Inferior parietal cortex (tissue), 1 donor: ENCODE measurements at regions not wholly inside any gene's neighbourhood (a gene's known extent, or its start where the extent isn't known, plus 50 kb on each side); places are given as distances from the start of the nearest gene placed in this dataset.
A peak's percentile ranks its signal among the peaks of the same experiment; 100 is the strongest.
"Not testable (repeated sequence)": the region's sequence is repeated elsewhere in the genome, so short reads cannot be mapped to it uniquely, and the experiment has no call there.

ENCODE experiments used
- DNase-seq: peaks from one replicate; pipeline ENCODE4 v3.0.0-alpha.2; 2016; ENCODE audit errors: extremely low spot score

DNA sequence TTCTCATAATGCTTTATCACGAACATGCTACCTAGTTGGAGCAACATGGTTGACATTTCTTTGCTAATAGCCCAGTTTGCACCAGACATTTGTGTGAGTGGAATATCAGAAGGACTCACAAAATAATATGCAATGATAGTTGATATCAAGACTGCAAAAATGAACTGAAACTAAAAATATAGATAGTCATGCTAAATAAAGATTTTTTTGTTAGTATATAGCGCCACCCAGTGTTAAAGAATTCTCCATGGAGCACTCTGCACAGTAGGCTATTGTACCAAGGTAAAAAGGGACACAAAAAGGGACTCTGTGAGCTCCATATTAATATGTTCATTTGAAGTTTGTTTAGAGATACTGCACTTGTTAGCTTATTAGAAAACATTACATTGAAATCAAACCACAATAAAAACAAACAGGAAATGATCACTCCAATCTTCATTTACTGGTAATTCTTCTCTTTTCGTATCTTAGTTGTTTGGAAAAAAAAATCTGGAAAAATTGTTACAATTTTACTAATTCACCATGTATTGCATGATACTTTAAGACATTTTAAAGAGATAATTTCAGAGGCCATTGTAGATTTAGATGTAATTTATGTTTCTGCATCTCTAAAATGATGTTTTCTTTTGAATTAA lies 1509.6 kb downstream of the ADGRL3 start:
- peak; percentile 88 for DNase-seq

DNA sequence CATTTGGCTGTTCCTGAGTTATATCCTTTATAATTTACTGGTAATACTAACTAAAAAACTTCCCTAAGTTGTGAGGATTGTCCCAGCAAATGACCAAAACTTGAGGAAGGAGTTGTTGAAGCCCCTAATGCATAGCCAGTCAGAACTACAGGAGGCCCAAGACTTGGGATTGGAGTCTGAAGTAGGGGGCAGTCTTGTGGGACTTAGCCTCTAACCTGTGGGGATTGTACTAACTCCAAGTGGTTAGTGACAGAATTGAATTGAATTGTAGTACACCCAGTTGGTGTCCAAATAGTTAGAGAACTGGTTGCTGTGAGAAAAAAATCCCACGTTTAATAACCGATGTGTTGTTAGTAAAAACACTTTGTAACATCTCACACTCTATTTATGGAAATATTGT lies 1506.3 kb downstream of the ADGRL3 start:
- no peak for DNase-seq

DNA sequence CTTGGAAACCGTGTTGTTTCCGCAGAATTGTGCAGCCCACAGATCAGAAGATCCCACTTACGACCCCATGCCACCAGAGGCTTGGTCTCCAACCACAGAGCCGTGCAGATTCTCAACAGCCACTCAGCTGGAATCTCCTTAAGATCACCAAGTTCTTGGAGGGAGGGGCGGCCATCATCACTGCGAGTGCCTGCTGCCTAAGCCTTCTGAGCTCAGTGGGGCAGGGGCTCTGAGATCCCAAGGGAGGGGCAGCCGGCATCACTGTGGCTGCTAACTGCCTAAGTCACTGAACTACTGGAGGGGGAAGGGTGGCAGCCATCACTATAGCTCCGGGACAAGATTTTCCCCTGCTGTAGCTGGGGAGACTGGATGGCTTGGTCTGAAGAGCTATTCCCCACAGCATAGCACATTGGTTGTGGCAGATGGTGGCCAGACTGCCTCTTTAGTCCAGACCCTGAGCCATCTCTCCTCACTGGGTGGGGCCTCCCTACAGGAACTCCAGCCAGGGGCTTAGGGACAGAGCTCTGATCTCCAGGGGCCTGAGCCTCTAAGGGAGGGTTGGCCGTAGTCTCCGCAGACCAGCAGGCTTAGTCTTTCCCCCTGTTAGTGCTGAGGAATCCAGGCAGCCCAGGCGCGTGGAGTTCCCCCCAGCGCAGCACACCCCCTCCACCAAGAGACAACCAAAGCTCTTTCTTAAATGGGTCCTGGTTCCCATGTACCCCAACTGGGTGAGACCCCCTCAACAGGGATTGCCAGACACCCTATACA lies 1483.9 kb downstream of the ADGRL3 start:
- DNase-seq: no peak

DNA sequence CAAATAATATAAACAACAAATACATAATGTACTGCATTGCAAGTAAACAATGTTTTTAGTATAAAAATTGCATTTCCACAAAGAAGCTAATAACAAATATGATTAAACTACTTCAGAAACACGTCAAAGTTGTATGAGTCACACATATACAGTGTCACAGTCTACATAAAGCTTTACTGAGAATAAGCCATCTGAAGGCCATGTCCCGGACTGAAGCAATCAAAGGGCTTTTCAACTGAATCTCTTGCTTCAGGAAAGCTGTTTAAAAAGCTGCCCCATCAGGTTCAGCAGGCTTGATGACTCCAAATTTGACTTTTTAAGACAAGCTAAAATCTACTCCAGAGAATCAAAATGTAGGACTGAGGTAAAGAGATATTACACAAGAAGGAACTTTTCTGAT lies 1476.8 kb downstream of the ADGRL3 start:
- no peak for DNase-seq

DNA sequence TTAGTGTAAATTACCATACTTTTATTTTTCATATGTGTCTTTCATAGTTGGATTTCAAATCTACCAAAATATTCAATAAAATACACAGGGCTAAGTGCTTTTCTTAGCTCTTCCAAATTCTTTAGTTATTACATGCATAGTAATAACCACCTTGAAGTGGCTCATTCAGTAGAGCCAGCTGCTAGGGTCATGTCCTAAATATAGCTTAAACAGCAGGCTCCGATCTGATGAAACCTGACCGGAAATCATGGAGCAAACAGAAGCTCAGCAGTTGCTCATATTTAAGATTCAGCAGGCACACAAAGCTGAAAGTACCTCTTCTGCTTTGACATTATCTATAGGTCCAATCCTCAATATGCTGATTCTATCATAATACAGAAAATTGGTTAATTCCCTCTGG lies 1470.4 kb downstream of the ADGRL3 start:
- DNase-seq: no peak

DNA sequence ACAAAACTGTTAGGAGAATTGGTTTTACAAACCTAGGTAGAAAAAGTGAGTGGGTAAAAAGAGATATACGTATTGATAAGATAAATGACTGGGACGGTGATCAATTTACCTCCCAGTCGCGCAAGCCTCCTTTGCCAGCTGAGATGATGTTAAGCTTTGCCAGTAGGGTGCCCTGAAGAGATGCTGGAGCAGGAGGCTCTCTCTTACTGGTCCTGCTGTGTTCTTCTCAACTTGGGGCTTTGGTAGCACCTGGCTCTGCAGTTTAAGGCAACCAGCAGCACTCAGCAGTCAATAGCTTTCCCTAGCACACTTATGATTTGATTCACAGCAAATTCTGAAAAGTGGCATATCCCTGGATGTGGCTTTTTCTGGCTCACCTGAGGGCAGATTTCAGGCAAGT lies 1461.7 kb downstream of the ADGRL3 start:
- no peak for DNase-seq

DNA sequence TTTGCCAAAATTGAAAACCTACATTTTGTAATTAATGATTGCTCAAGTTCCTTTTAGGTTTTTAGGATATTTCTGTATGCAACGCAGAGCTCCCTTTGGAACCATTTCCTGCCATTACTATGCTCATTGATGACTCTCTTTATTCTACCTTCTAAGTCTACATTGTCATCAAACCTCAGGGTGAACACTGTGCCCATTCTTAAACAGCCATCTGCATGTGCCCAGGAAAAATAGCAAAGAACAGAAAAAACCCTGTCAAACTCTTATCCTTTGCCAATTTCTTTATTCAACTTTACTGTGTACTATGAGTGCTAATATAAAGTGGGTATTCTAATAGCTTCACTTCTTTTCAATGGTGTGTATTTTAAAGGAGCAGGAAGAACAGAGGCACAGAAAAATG lies 1455.9 kb downstream of the ADGRL3 start:
- DNase-seq: no peak

DNA sequence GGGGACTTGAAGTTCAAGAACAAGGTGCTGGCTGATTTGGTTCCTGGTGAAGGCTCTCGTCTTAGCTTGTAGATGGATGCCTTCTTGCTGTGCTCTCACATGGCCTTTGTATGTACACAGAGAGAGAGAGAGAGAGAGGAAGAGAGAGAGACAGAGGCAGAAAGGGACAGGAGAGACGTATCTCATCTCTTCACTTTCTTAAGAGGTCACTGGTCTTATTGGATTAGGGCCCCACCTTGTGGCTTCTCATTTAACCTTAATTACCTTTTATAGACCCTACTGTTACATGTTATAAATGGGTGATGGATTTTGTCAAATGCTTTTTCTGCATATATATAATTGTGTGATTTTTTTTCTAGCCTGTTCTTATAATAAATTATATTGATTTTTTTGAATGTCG lies 1444.2 kb downstream of the ADGRL3 start:
- DNase-seq: peak; percentile 11

DNA sequence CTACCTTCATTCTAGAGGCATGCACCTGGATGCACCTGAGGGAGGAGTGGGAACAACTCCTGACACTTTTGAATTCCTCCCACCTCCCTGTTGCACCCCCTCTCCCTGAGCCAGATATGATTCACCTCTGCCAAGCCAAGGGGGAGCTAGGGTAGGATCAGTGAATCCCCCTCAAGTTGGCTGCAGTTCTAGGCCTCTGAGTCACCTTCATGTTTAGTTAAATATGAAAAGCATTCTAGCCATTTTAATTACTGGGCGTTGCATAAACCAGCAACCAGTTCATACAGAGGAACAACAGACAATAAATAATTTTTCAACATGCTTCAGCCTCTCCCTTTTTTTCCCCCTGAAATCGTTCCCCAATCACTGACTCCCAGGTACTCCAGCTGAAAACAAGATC lies 1440.2 kb downstream of the ADGRL3 start:
- no peak for DNase-seq

DNA sequence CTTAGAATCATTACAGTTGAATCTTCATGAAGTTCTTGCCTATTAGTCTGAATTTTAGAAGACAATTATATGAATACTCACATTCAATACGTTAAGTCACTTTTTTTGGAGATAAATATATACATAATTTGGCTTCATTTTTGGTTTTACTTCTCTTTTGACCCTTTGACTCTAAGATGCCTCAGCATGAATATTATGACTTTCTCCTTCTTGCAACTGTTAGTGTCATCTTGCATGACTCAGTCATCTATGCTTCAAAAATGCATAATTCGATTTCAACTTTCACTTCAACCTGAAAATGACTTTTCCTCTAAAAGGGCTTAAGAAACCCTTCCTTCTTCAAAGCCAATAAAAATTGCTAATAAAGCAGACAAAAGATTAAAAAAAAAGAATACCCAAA lies 1427.5 kb downstream of the ADGRL3 start:
- no peak for DNase-seq

DNA sequence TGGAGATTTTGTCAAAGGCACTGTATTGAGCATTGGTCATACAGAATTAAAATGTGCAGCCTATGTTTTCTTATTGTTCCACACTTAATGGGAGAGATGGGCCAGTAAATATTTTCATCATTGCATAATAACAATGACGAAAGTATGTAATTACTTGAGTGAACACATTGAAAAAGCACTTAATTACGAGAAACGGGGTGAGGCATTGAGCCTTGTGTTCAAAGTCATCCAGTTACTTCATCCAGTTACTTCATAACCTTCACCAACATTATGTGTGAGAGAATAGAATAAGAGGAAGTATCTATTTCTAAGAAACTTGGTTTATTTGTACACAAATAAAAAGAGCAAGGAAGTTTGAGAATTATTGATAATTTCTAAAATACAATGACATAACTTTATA lies 1427.0 kb downstream of the ADGRL3 start:
- no peak for DNase-seq

DNA sequence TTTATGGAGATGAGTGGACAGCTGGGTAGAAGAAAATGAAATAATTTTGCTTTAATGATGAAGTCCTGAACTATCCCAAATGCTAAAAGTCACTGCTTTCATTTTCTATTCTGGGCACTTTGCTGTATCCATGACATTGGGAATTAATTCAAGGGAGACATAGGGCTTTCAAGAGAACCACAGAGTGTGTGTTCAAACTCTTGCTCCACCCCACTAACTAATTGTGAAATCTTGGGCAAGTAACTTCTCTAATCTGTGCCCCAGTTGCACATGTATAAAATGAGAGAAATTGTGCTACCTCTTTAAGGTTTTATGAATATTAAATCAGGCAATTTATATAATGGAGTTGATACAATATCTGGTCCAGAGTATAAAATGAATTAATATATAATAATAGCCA lies 1422.0 kb downstream of the ADGRL3 start:
- no peak for DNase-seq

DNA sequence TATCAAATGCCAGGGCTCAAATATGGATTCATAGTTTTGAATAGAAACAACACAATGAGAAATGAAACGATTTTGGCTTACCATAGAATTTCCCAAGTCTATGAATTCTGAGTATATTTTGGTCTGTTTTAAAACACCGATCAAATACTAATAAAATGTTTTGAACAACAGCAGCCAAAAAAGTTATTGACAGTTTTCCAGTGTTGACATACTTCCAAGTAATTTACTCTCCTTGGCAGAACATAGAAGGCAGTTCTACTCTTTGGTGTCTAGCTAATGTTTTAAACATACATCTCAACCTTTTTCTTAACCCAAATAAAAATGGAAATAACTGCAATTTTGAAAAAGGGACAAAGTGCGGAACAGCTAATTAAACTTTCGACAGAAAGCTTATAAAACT lies 1419.8 kb downstream of the ADGRL3 start:
- DNase-seq: no peak

DNA sequence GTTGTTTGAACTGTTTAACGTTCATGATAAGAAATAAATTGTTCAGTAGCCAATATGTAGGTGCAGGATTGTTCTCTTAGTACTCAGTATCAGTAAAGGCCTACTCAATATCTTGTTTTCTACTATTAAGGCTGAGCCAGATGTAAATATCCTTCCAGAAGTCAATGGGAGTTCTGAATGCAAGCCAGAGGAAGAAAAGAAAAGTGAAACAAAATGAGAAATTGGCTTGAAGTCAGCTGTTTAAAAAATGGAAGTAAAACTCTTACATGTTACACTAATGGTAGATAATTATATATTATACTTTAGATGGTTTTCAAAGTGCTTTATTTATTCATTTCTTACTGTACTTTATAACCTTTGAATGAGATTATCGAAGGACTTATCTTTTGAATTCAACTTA lies 1417.9 kb downstream of the ADGRL3 start:
- DNase-seq: no peak

DNA sequence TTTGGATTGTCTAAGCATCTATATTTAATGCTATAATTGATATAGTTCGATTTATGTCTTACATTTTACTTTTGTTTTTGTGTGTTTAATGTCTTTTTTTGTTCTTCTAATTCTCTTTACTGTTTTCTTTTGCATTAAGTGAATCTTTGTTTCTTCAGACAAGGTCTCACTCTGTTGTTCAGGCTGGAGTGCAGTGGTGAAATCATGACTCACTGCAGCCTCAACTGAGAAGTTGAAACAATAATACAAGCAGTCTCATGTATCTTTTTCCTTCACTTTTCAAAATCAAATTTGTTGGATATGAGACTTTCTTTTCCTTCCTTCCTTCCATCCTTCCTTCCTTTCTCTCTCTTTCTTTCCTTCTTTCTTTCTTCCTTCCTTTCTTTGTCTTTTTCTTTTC lies 1401.6 kb downstream of the ADGRL3 start:
- no peak for DNase-seq

DNA sequence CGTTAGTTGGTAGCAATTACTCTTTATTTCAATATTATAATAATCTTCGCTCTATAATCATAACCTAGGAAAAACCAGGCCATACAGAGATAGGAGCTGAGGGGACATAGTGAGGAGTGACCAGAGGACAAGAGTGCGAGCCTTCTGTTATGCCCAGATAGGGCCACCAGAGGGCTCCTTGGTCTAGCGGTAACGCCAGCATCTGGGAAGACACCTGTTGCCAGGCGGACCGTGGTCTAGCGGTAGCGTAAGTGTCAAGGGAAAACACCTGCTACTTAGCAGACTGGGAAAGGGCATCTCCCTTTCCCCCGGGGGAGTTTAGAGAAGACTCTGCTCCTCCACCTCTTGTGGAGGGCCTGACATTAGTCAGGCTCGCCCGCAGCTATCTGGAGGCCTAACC lies 1395.1 kb downstream of the ADGRL3 start:
- not testable (repeated sequence) for DNase-seq

DNA sequence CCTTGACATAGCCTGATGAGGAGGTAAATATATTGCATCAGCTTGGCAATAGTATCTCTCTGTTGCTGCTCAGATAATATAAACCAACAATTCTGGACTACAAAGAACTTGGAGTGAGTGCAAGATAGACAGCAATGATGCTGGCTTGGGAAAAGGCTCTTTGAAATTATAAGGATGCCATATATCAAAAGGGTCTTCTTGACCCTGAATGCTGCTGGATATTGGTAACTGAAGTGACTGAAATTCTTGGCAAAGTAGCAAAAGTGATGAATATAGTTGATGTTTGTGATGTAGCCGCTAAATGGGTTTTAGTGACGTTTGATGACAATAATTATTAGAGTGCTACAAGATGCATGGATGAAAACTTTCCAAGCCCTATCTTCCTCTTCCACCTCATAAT lies 1391.6 kb downstream of the ADGRL3 start:
- no peak for DNase-seq

DNA sequence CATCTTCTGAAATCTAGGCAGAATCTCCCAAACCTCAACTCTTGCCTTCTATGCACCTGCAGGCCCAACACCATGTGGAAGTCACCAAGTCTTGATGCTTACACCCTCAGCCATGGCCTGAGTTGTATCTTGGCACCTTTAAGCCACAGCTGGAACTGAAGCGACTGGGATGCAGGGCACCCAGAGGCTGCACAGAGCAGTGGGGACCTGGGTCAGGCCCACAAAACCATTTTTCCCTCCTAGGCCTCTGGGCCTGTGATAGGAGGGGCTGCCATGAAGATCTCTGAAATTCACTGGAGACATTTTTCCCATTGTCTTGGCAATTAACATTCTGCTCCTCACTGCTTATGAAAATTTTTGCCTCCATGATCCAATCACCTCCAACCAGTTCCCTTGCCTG lies 1388.5 kb downstream of the ADGRL3 start:
- DNase-seq: no peak

DNA sequence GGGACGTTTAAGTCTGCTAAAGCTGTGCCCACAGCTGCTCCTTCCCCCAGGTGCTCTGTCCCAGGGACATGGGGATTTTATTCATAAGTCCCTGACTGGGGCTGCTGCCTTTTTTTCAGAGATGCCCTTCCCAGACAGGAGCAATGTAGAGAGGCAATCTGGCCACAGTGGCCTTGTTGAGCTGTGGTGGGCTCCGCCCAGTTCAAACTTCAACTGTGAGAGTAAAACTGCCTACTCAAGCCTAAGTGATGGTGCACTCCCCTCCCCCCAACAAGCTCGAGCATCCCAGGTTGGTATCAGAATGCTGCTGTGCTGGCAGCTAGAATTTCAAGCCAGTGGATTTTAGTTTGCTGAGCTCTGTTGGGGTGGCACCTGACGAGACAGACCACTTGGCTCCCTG lies 1371.4 kb downstream of the ADGRL3 start:
- DNase-seq: no peak

DNA sequence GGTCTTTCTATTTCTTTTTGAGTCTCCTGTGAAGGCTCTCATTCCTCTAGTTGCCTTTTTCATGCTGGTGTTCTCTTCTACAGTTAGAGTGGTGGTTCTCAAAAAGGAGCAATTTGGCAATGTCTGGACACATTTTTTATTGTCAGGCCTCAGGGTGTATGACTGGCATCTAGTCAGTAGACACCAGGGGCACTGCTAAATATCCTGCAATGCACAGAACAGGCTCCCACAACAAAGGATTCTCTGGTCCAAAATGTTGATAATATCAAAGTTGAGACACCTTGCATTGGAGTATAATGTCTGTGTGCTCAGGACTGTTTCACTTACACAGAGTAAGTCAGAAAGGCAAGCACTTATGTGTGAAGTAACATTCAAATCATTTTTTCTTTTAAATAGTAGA lies 1360.7 kb downstream of the ADGRL3 start:
- DNase-seq: no peak

DNA sequence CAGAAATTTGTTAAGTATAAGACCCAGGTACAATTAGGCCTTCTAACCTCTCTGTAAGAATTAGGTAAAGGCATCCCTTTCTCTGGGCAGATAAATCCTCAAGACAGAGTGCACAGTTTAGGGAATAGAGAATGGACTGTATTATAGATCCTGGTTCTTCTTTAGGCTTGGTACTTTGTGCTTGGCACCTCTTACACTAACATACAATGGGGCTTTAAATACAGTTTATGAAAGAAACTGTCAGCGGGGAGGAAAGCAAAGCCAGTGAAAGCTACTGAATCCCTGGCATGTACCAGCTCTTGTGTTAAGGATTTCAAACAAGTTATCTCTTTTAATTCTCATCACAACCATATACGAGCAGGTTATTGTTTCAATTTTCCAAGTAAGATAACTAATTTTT lies 1350.0 kb downstream of the ADGRL3 start:
- DNase-seq: no peak

DNA sequence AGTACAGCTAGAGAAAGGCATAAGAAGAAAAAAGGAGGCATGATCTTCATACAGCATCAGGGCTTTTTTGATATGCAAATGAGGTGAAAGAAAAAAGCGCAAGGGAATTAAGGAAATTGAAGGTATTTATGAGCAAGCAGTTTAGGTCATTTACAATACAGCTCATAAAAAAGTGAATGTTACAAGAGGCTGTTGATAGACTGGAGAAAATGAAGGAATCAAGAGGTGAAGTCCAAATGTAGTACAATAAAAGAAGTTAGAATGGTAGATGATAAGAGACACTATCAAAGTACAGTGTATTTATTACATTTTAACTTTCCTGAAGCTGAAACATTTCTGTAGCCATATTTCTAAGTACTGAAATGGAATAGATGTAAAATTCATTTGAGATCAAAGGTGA lies 1349.5 kb downstream of the ADGRL3 start:
- no peak for DNase-seq

DNA sequence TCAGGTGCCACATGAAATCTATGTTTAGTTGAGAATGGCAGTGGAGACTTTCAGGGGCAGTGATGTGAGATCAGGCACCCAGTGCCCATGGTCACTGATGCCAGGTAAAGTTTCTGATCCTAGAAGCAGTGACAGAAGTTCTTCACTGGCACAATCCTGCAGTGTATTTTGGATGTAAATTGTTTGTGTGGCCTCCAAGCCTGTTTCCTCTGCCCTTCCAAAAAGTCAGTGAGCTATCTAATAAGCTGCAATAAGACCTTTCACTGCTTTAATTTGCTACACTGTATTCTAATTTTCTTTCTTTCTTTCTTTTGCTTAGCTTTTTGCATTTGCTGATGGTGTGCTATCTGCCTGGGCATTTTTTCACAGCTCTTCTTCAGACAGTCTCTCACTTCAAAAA lies 1348.6 kb downstream of the ADGRL3 start:
- DNase-seq: no peak

DNA sequence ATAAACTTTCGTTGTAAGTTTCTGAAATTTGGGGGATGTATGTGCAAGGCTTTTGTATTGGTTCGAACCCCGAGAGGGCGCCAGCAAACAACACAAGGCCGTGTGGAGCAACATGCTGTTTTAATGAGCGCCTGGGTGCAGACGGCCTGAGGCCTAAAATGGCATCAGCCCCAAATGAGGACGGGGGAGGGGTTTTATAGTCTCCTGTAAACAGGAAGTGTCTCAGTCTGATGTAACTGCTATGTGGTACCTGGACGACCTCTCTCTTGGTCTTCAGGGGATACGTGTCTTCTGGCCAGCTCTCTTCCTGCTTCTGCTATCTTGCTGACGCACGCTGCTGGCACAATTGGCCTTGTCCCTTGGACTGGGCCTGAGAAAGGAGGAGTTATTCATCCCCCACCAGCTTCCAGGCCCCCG lies 1348.0 kb downstream of the ADGRL3 start:
- no peak for DNase-seq
